HEK293T (cell line): ENCODE measurements at regions not wholly inside any gene's neighbourhood (a gene's known extent, or its start where the extent isn't known, plus 50 kb on each side); places are given as distances from the start of the nearest gene placed in this dataset.

Source experiments
- HDGF ChIP-seq: fragments of 450-650 bp; IDR thresholded peaks from 2 replicates; pipeline ENCODE4 v1.6.1; 2017; ENCODE audit warnings: antibody characterized with exemption, borderline replicate concordance
- SP1 ChIP-seq: fragments of 450-650 bp; IDR thresholded peaks from 2 replicates; pipeline ENCODE4 v1.6.1; 2017

- TF ChIP-seq HDGF = no peak
- no peak for TF ChIP-seq SP1
Observed at GRCh38 chr12:108019862-108020261, 109.2 kb upstream of the WSCD2 start.
